ENCODE measurements at regions not wholly inside any gene's neighbourhood (a gene's known extent, or its start where the extent isn't known, plus 50 kb on each side); places are given as distances from the start of the nearest gene placed in this dataset.

- no peak for TF ChIP-seq CTCF (IDR thresholded peaks at IDR 0.05; ENCODE audit: insufficient read depth, low read depth, low read length)
- TF ChIP-seq EZH2 (IDR thresholded peaks at IDR 0.05; ENCODE audit: insufficient read depth, low read length) = no peak
These were observed 171.1 kb upstream of the STT3B start for GRCh38 chr3:31361371-31362273.
